Brain microvascular endothelial cell (primary cell): ENCODE measurements at regions not wholly inside any gene's neighbourhood (a gene's known extent, or its start where the extent isn't known, plus 50 kb on each side); places are given as distances from the start of the nearest gene placed in this dataset.

Source experiments
- DNase-seq: peaks from one replicate; pipeline ENCODE4 v3.0.0-alpha.2; 2020
- H3K27ac ChIP-seq: fragments of 250-450 bp; sonication (Bioruptor Pico); 2 replicates; pipeline ENCODE4 v1.5.1; 2020; ENCODE audit warnings: mild to moderate bottlenecking, moderate library complexity
- H3K27me3 ChIP-seq: fragments of 250-450 bp; sonication (Bioruptor Pico); replicated peaks from 2 replicates; pipeline ENCODE4 v1.5.1; 2020; ENCODE audit warnings: mild to moderate bottlenecking
- H3K36me3 ChIP-seq: fragments of 250-450 bp; sonication (Bioruptor Pico); replicated peaks from 2 replicates; pipeline ENCODE4 v1.5.1; 2020; ENCODE audit warnings: mild to moderate bottlenecking
- H3K4me3 ChIP-seq: 2 replicates; pipeline ENCODE4 v1.5.1; 2011; ENCODE audit warnings: low read depth, mild to moderate bottlenecking, control low read depth, low read length, moderate library complexity
- CTCF ChIP-seq: IDR thresholded peaks from 2 replicates; pipeline ENCODE4 v1.5.1; 2011; ENCODE audit warnings: low read depth, mild to moderate bottlenecking, moderate library complexity, low read length, control low read depth, inconsistent platforms; ENCODE audit errors: missing control alignments
- in situ Hi-C: cut with HindIII; loops from 2 replicates; pipeline ENCODE4 v1.10.0; 2017; ENCODE audit warnings: low sequenced_read_pairs, low pct_ligation_motif_present

DNA sequence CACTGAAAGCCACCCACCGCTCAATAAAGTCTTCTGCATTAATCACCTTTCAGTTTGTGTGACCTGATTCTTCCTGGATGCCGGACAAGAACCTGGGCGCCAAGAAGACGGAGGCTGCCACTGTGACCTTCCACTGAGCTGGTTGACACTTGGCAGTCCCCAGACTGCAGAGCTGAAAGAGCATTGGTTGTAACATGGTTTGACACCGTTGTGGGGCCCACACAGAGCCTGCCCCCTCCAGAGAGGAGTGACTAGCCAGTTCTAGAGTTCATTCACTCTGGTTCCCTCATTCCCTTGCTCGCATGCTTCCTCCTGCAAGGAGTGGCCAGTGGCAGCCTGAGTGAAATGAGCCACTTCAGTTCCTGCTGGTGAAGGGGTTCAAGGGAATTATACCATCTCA is 86.2 kb upstream of the ANXA1 start:
- no peak for DNase-seq
- Histone ChIP-seq H3K27ac (no peak overlapping the region), H3K27me3 (no peaks in the 10 kb centered on the region), H3K4me3 (no peak overlapping the region), H3K36me3 (no peaks in the 10 kb centered on the region)
- in situ Hi-C loops = no loop called here
- TF ChIP-seq CTCF = no peak

- Histone ChIP-seq H3K27ac (no peak overlapping the region), H3K27me3 (no peaks in the 10 kb centered on the region), H3K4me3 (no peak overlapping the region), H3K36me3 (no peaks in the 10 kb centered on the region)
- DNase-seq = no peak
- TF ChIP-seq CTCF = no peak
- in situ Hi-C loops = no loop called here
Observed at GRCh38 chr9:73064315-73064714, 87.3 kb upstream of the ANXA1 start.

- Histone ChIP-seq H3K36me3 (no peaks in the 10 kb centered on the region), H3K27me3 (no peaks in the 10 kb centered on the region), H3K4me3 (no peak overlapping the region), H3K27ac (no peak overlapping the region)
- in situ Hi-C loops = no loop called here
- TF ChIP-seq CTCF = no peak
- no peak for DNase-seq
Observed at GRCh38 chr9:73061146-73061545, 90.5 kb upstream of the ANXA1 start.

DNA sequence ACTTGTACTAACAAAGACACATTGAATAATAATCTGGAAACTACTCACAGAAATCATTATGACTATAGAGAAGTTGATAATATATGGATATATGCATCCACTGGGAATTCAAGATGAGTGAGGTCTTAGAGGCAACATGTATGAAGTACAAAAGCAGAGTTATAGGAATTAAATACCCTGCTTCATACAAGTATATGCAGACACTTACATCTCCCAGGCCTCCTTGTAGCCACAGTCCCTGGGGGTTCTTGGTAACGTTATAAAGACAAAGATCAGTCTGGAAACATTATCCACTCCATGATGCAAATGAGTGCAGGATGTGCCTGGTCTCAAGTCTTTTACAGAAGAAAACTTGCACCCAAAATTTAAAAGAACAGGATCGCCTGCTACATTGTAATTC is 92.4 kb upstream of the ANXA1 start:
- in situ Hi-C loops = no loop called here
- TF ChIP-seq CTCF = no peak
- no peak for DNase-seq
- H3K36me3 ChIP-seq = no peaks in the 10 kb centered on the region
- no peak overlapping the region for H3K4me3 ChIP-seq
- no peak overlapping the region for H3K27ac ChIP-seq
- no peaks in the 10 kb centered on the region for H3K27me3 ChIP-seq

DNA sequence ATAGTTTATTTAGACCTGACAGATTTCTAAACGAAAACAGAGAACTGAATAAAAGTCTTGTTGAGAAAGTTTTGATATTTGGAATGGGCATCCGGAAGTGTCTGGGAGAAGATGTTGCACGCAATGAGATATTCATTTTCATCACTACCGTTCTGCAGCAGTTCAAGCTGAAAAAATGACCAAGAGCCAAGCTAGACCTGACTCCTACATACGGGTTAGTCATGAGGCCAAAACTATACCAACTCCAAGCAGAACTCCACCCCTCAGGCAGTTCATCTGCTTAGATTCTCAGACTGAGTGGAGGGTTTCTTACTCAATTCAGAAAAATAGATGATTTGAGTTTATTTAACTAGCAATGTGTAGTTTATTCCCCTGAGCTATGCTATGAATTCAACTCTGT is 95.4 kb upstream of the ANXA1 start:
- no peak for DNase-seq
- no peak overlapping the region for H3K27ac ChIP-seq
- no peaks in the 10 kb centered on the region for H3K27me3 ChIP-seq
- no peak for TF ChIP-seq CTCF
- no peak overlapping the region for H3K4me3 ChIP-seq
- H3K36me3 ChIP-seq = no peaks in the 10 kb centered on the region
- in situ Hi-C loops = no loop called here

DNA sequence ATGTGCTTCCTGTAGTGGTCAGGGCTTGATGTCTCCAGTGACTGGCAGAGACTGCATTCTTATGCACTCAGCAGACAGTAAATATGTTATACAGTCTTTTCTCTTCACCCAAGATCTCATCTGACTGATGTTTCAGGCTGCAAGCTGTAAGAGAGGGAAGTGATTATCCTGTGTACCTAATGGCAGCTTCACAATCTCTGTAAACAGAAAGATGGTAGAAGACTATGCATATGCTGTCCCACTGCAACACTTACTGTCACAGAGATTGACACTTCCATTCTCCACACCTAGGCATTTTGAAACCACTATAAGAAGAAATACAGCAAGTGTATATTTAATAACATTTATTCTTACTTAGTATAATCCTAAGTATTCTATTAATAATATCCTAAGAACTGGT is 97.6 kb upstream of the ANXA1 start:
- H3K27ac ChIP-seq = no peak overlapping the region
- DNase-seq = no peak
- in situ Hi-C loops = no loop called here
- no peaks in the 10 kb centered on the region for H3K36me3 ChIP-seq
- TF ChIP-seq CTCF = no peak
- H3K4me3 ChIP-seq = no peak overlapping the region
- H3K27me3 ChIP-seq = no peaks in the 10 kb centered on the region
